ENCODE measurements at regions not wholly inside any gene's neighbourhood (a gene's known extent, or its start where the extent isn't known, plus 50 kb on each side); places are given as distances from the start of the nearest gene placed in this dataset.

- H3K27me3 ChIP-seq, result no peaks in the 10 kb centered on the region
- H3K4me1 ChIP-seq, result peaks cover 0 to 14% (median 0%) of the 10 kb centered on the region in 4 donors
- DNase-seq, result no peak
- 30% methylated on average over 2 of the region's 2 CpGs; no CpG with 5 or more reads in 1 of the 2 donors for WGBS, 2 donors (ENCODE audit: low coverage in 1 of 2)
- in situ Hi-C loops (cut with MboI; ENCODE audit: low pct_ligation_motif_present in 1 of 4, low pct_unique_long_range_greater_than_20kb in 1 of 4, low sequenced_read_pairs in 3 of 4), result no loop called here
- intact Hi-C loops (cut with DNase I; ENCODE audit: low total_unique reads), result no loop called here
- H3K36me3 ChIP-seq, result no peaks in the 10 kb centered on the region
- no peak overlapping the region for H3K27ac ChIP-seq
- no peaks in the 10 kb centered on the region for H3K9me3 ChIP-seq
- no peak overlapping the region for H3K4me3 ChIP-seq
- no peak for TF ChIP-seq POLR2A (IDR thresholded peaks at IDR 0.05)
- TF ChIP-seq CTCF (IDR thresholded peaks at IDR 0.05), result no peak
- TF ChIP-seq POLR2AphosphoS5 (IDR thresholded peaks at IDR 0.05), result no peak
- TF ChIP-seq EP300 (IDR thresholded peaks at IDR 0.05; ENCODE audit: low read depth), result no peak
Measured at GRCh38 chr5:133709209-133709725, 96.9 kb upstream of the FSTL4 start.

GRCh38 chr5:133708331-133708850 lies 96.0 kb upstream of the FSTL4 start:
- H3K27ac ChIP-seq, result no peak overlapping the region
- WGBS, 2 donors (ENCODE audit: low coverage in 1 of 2), result 71% methylated on average over 3 of the region's 3 CpGs; no CpG with 5 or more reads in 1 of the 2 donors
- no peaks in the 10 kb centered on the region for H3K36me3 ChIP-seq
- peaks cover 0 to 14% (median 0%) of the 10 kb centered on the region in 4 donors for H3K4me1 ChIP-seq
- no peaks in the 10 kb centered on the region for H3K9me3 ChIP-seq
- in situ Hi-C loops (cut with MboI; ENCODE audit: low pct_ligation_motif_present in 1 of 4, low pct_unique_long_range_greater_than_20kb in 1 of 4, low sequenced_read_pairs in 3 of 4), result no loop called here
- H3K27me3 ChIP-seq, result no peaks in the 10 kb centered on the region
- intact Hi-C loops (cut with DNase I; ENCODE audit: low total_unique reads), result no loop called here
- H3K4me3 ChIP-seq, result no peak overlapping the region
- TF ChIP-seq EP300 (IDR thresholded peaks at IDR 0.05; ENCODE audit: low read depth), result no peak
- TF ChIP-seq POLR2AphosphoS5 (IDR thresholded peaks at IDR 0.05), result no peak
- TF ChIP-seq POLR2A (IDR thresholded peaks at IDR 0.05), result no peak
- TF ChIP-seq CTCF (IDR thresholded peaks at IDR 0.05), result no peak
- no peak for DNase-seq

- in situ Hi-C loops (cut with MboI; ENCODE audit: low pct_ligation_motif_present in 1 of 4, low pct_unique_long_range_greater_than_20kb in 1 of 4, low sequenced_read_pairs in 3 of 4), result no loop called here
- no peak for DNase-seq
- H3K27ac ChIP-seq, result no peak overlapping the region
- WGBS, 2 donors (ENCODE audit: low coverage in 1 of 2), result 32 to 60% methylated on average over 1 to 2 of the region's 2 CpGs
- no peaks in the 10 kb centered on the region for H3K36me3 ChIP-seq
- no peaks in the 10 kb centered on the region for H3K9me3 ChIP-seq
- no peak overlapping the region for H3K4me3 ChIP-seq
- H3K4me1 ChIP-seq, result peaks cover 0 to 14% (median 0%) of the 10 kb centered on the region in 4 donors
- intact Hi-C loops (cut with DNase I; ENCODE audit: low total_unique reads), result no loop called here
- no peaks in the 10 kb centered on the region for H3K27me3 ChIP-seq
- no peak for TF ChIP-seq POLR2A (IDR thresholded peaks at IDR 0.05)
- no peak for TF ChIP-seq POLR2AphosphoS5 (IDR thresholded peaks at IDR 0.05)
- TF ChIP-seq CTCF (IDR thresholded peaks at IDR 0.05), result no peak
- TF ChIP-seq EP300 (IDR thresholded peaks at IDR 0.05; ENCODE audit: low read depth), result no peak
Measured at GRCh38 chr5:133707629-133708028, 95.3 kb upstream of the FSTL4 start.

- no peaks in the 10 kb centered on the region for H3K9me3 ChIP-seq
- TF ChIP-seq POLR2AphosphoS5 (IDR thresholded peaks at IDR 0.05) (no peak), EP300 (IDR thresholded peaks at IDR 0.05; ENCODE audit: low read depth) (no peak), CTCF (IDR thresholded peaks at IDR 0.05) (no peak), POLR2A (IDR thresholded peaks at IDR 0.05) (no peak)
- WGBS, 2 donors (ENCODE audit: low coverage in 1 of 2), result 80 to 82% methylated on average over 6 to 10 of the region's 10 CpGs
- H3K36me3 ChIP-seq, result no peaks in the 10 kb centered on the region
- no peak overlapping the region for H3K4me3 ChIP-seq
- intact Hi-C loops (cut with DNase I; ENCODE audit: low total_unique reads) (no loop called here), in situ Hi-C loops (cut with MboI; ENCODE audit: low pct_ligation_motif_present in 1 of 4, low pct_unique_long_range_greater_than_20kb in 1 of 4, low sequenced_read_pairs in 3 of 4) (no loop called here)
- no peak overlapping the region for H3K27ac ChIP-seq
- no peaks in the 10 kb centered on the region for H3K27me3 ChIP-seq
- DNase-seq, result no peak
- peaks cover 0 to 14% (median 0%) of the 10 kb centered on the region in 4 donors for H3K4me1 ChIP-seq
Measured at GRCh38 chr5:133706506-133707430, 94.4 kb upstream of the FSTL4 start.
